Lower leg skin (tissue), 3 donors: ENCODE measurements at regions not wholly inside any gene's neighbourhood (a gene's known extent, or its start where the extent isn't known, plus 50 kb on each side); places are given as distances from the start of the nearest gene placed in this dataset.

Experiments
- CTCF ChIP-seq, 3 donors: fragments of 450-650 bp; IDR thresholded peaks; one replicate each; pipeline ENCODE4 v1.5.1; 2016; ENCODE audit warnings: antibody characterized with exemption in 3 of 3, mild to moderate bottlenecking in 3 of 3, moderate library complexity in 2 of 3
- POLR2A ChIP-seq, 2 donors: fragments of 450-650 bp; IDR thresholded peaks; one replicate each; pipeline ENCODE4 v1.6.1; 2016 to 2017; ENCODE audit warnings: antibody characterized with exemption in 2 of 2, mild to moderate bottlenecking in 1 of 2, moderate library complexity in 1 of 2

GRCh38 chr15:95929232-95929846 is 401.2 kb upstream of the NR2F2 start:
- TF ChIP-seq POLR2A (IDR thresholded peaks at IDR 0.05) (no peak), CTCF (IDR thresholded peaks at IDR 0.05) (no peak)
